HG03135 (cell line): ENCODE measurements at regions not wholly inside any gene's neighbourhood (a gene's known extent, or its start where the extent isn't known, plus 50 kb on each side); places are given as distances from the start of the nearest gene placed in this dataset.

Experiments used
- ATAC-seq: cut with Tn5 transposase; IDR thresholded peaks from one replicate; pipeline ENCODE4 v1.9.1; 2021; ENCODE audit warnings: mild to moderate bottlenecking, moderate library complexity; ENCODE audit not compliant: unreplicated experiment

- no peak for ATAC-seq
Observed at GRCh38 chr12:90899456-90900182, 55.4 kb downstream of the CCER1 start.

- no peak for ATAC-seq
Observed at GRCh38 chr12:90897986-90898385, 57.0 kb downstream of the CCER1 start.

GRCh38 chr12:90897316-90897715 lies 57.7 kb downstream of the CCER1 start:
- no peak for ATAC-seq

- ATAC-seq: no peak
Observed at GRCh38 chr12:90896821-90897220, 58.2 kb downstream of the CCER1 start.

GRCh38 chr12:90896164-90896563 lies 58.8 kb downstream of the CCER1 start:
- no peak for ATAC-seq

DNA sequence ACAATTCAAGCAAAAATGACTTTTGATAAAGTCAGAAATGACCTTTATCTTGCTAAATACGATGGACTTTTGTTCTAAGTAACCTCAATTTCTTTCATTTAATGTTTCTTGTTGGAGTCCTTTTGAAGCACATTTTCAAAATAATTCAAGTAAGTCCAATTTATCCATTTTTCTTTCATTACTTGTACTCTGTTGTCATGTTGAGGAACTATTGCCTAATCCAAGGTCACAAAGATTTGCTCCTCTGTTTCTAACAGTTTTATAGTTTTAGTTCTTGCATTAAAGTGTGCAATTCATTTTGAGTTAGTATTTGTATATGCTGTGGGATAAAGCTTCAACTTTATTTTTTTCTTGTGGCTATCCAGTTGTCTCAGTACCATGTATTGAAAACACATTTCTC lies 66.7 kb downstream of the CCER1 start:
- no peak for ATAC-seq

GRCh38 chr12:90883456-90883855 lies 71.5 kb downstream of the CCER1 start:
- no peak for ATAC-seq

DNA sequence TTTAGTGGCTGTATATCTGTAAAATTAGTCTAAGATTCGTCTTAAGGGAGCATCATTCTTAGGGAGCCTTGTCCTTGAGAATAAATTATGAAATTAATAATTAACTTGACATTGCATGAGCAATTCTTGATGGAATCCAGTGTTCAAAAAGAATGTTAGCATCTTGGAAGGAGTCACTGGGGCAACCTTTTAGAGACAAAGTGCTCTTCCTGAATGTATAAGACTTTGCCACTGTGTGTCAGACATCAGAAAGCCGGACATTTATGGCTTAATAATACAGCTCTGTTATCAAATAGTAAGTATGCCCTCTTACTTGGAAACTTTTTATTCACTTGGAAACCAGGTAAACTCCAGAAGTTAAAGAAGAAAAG lies 83.3 kb downstream of the CCER1 start:
- no peak for ATAC-seq

GRCh38 chr12:90870971-90871725 lies 83.8 kb downstream of the CCER1 start:
- no peak for ATAC-seq

DNA sequence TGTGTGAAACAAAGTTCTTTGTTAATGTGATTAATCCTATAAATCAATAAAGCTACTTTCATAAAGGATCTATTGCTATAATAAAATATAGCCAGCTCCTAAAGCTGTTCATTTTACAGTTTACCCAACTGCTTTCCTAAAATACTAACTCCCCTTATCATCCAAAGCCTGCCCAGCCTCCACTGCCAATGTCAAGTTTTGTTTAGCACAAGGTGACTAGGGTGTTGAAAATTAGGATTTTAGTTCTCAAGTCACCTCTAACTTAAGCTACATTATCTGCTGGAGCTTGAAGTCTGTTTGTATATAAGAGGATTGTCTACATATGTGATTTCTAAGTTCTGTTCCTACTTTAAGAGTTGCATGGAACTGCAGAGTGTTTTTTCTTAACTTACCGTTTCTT lies 86.3 kb downstream of the CCER1 start:
- no peak for ATAC-seq

DNA sequence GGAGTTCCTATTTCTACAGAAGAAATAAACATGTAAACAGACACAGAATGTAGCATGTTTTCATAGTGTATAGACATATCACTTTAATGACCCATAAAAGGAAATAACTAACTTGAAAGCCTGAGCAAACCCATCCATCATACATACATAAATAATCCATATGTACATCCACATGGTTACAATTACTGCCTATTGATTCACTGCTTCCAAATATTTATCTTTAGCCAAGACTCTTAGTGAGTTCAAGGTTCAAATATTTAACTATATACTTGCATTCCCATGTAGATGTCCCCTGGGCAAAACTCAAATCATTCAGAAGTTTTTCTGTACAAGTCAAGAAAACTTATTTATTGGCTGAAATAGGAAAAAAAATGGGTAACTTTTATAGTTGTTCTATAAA lies 95.4 kb downstream of the CCER1 start:
- ATAC-seq: no peak

- ATAC-seq: no peak
Observed at GRCh38 chr12:90858252-90858651, 96.7 kb downstream of the CCER1 start.

DNA sequence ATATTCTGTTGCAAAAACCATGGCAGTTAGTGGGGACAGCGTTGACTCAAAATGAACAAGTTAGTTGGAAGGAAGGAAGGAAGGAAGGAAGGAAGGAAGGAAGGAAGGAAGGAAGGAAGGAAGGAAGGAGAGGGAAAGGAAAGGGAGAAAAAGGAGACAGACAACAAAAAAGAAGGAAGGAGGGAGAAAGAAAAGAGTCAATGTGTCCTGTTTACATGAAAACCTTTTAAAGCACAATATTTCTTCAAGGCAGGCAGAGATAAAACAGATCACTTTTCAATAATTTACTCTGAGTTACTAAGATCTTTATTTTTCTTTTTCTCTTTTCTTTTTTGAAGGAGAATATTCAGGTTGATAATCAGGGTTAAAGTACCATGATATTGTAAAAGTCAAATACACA lies 99.4 kb downstream of the CCER1 start:
- ATAC-seq: no peak

- no peak for ATAC-seq
Observed at GRCh38 chr12:90854136-90854689, 100.8 kb downstream of the CCER1 start.

DNA sequence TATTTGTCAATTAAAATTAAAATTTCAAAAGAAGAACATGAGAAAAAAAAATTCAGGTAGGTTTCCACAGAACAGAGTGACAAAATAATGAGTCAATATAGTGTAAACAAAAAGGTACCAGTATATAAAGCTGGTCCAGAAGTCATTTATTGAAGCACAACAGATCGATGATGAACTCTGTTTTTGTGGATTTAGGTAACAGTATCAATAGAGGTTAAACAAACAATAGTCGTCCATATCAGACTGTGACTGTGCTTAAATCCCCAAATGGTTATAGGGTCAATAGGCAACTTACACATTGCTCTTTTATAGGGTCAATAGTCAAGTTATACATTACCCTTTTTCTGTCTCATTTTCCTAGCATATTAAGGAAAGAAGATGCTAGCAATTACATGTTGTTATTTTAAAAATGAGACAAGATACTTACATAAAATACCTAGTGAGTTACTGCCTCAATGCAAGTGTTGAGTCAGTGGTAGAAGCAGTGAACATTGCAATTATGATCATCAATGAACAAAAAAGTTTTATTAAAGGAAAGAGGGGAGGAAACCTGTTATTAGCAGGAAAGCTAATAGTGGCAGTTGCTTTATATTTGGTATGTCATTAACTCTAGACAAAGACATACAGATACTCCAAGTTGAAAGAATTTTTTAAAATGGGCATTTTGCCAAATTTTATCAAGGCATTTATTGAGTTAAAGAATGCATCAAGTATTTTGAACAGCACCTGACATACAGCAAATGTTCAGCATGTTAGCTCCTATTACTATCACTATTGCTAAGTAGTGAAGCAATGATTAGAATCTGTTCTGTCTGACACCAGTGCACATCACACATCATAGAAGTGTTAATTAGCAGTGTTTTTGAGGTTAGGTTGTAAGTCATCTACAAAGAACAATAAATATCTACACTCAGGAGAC lies 102.9 kb downstream of the CCER1 start:
- no peak for ATAC-seq

DNA sequence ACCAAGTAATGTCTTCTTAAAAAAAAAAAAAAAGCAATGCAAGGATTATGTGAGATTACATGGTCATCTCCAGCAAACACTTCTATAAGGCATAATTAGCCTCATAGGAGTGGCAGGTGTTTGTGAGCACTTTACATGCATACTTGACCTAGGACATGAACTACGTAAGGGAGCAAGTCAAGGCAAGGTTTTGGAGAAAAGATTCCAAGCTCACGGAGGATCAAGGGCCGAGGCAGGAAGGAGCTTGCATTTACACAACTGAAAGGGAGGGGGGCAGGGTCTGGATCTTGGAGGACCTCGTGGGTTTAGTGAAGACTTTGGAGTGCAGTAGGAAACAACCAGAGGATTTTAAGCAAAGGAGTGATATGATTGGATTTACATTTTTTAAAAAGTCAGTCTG lies 112.5 kb downstream of the CCER1 start:
- no peak for ATAC-seq

DNA sequence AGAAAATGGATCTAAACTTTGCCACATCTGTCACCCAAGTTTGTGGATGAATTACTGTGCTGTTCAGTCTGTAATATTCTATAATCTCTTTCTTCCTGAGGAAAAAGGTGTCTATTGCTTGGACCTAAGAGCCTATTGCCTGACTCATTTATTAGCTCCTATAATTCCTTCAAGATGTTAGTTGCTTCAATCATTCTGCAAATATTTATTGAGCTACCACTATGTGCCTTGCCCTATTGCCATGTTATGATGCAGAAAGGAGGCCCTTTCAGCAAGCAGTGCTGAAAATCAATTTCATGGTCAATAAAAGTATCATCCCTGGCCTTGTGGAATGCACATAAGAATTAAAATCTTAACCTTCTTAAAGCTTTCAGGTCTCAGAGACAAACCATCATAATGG lies 113.6 kb downstream of the CCER1 start:
- ATAC-seq: no peak

DNA sequence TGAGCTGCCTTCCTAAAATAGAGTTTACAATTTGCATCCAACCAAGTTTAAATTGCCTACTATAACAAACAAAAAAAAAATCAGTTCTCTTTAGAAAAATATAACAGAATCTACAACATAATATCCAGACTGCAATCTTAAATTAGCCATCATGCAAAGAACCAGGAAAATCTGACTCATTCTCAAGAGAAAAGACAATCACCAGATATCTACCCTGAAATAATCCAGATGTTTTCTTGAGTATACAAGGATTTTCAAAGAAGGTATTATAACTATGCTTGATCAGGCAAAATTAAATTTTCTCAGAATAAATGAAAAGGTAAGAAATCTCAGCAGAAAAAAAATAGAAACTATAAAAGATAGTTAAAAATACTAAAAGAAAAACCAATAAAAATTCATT lies 115.6 kb downstream of the CCER1 start:
- ATAC-seq: no peak

- no peak for ATAC-seq
Observed at GRCh38 chr12:90836689-90837088, 118.3 kb downstream of the CCER1 start.

DNA sequence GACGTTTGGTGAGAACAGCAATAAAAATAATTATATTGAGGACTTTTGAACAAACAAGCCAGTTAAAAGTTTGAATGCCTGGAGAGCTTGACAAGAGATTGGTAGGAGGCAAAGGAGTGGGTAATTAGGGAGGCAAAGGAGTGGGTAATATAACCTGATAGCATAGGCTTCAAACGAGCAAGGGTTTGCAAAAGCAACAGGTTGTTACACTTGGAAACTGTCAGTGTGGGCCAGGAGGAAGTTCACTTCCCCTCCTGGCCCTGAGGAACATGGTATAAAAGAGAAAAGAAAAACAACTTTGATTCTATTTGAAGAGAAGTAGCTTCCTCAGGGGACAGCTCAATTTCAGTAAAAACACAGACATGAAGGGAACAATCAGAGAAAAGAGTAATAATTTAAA lies 121.7 kb downstream of the CCER1 start:
- ATAC-seq: no peak

GRCh38 chr12:90832427-90832826 lies 122.5 kb downstream of the CCER1 start:
- ATAC-seq: no peak
